ENCODE measurements at regions not wholly inside any gene's neighbourhood (a gene's known extent, or its start where the extent isn't known, plus 50 kb on each side); places are given as distances from the start of the nearest gene placed in this dataset.
"Not testable (repeated sequence)": the region's sequence is repeated elsewhere in the genome, so short reads cannot be mapped to it uniquely, and the experiment has no call there.

DNA sequence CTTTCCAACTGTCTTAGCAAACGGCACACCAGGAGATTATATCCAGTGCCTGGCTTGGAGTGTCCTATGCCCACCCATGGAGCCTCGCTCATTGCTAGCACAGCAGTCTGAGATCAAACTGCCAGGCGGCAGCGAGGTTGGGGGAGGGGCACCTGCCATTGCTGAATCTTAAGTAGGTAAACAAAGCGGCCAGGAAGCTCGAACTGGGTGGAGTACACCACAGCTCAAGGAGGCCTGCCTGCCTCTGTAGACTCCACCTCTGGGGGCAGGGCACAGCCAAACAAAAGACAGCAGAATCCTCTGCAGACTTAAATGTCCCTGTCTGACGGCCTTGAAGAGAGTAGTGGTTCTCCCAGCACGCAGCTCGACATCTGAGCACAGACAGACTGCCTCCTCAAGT, 325.0 kb downstream of the TRIM36 start:
- TF ChIP-seq, protein P1, sequence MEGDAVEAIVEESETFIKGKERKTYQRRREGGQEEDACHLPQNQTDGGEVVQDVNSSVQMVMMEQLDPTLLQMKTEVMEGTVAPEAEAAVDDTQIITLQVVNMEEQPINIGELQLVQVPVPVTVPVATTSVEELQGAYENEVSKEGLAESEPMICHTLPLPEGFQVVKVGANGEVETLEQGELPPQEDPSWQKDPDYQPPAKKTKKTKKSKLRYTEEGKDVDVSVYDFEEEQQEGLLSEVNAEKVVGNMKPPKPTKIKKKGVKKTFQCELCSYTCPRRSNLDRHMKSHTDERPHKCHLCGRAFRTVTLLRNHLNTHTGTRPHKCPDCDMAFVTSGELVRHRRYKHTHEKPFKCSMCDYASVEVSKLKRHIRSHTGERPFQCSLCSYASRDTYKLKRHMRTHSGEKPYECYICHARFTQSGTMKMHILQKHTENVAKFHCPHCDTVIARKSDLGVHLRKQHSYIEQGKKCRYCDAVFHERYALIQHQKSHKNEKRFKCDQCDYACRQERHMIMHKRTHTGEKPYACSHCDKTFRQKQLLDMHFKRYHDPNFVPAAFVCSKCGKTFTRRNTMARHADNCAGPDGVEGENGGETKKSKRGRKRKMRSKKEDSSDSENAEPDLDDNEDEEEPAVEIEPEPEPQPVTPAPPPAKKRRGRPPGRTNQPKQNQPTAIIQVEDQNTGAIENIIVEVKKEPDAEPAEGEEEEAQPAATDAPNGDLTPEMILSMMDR (IDR thresholded peaks at IDR 0.05) = not testable (repeated sequence)
- not testable (repeated sequence) for TF ChIP-seq EP300 (IDR thresholded peaks at IDR 0.05)
